HuH-7 (cell line): ENCODE measurements at regions not wholly inside any gene's neighbourhood (a gene's known extent, or its start where the extent isn't known, plus 50 kb on each side); places are given as distances from the start of the nearest gene placed in this dataset.
"Not testable (repeated sequence)": the region's sequence is repeated elsewhere in the genome, so short reads cannot be mapped to it uniquely, and the experiment has no call there.

Experiments
- DNase-seq: peaks from one replicate; pipeline ENCODE4 v3.0.0; 2011; ENCODE audit warnings: low spot score

DNA sequence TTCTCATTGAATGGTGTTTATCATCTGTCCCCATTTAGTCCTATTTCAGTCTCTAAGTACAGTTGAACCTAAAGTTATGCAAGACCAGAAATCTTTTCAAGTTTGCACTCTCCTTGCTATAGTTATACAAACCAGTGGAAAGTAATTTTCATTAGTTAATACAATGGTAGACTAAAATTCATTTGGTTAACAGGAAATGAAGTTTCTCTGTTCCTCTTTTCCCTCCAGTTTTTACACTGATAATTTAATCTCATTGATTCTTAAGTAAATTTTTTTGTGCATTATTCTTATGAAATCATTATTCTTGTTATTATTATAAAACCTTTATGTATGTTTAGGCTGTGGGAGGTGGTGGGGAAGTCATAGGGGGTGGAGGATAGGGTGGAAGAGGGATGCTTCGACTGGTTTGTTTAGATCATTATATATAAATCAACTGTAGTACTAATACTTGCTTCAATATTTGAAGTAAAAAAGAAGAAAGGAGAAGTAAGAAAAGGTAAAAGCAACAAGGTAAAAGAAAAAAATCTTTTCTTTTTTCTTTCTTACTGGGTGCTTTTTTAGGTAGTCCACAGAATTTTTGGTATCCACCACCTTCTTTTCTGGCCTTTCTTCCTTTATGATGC, 104.1 kb downstream of the GPR85 start:
- DNase-seq, result no peak

DNA sequence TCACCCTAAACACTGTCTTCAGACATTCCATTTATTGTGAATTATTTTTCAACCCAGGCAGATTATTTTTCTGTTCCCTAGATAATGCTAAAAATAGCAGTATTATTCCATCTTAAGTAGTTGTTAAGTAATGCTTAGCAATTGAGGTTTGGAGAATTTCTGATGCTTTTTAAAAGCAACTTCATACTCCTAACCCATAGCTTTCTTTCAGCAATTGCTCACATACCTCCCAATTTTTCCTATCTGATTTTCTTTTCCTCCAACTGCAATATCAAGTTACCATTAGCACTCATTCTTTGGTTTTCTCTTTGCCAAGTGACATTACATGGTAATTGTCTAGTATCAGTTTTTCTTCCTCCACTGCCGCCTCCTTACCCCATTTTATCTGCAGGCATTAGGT, 104.7 kb downstream of the GPR85 start:
- no peak for DNase-seq

DNA sequence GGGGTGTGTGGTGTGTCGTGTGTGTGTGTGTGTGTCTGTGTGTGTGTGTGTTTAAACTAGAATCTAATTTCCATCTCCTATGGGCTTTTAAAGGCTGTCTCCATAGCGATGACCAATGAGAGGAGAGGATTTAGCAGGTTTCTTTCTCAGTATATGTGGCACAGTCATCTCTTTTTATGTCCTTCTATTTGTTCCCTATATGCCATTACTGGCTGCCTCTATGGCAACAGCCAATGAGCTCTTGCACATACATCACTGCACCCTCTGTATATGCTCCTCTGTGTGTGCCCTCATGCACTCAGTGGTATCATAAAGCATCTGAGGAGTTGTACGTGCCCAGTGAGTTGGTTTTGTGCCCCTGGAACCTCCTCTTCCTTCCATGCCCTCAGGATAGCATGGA, 107.6 kb downstream of the GPR85 start:
- DNase-seq, result not testable (repeated sequence)

DNA sequence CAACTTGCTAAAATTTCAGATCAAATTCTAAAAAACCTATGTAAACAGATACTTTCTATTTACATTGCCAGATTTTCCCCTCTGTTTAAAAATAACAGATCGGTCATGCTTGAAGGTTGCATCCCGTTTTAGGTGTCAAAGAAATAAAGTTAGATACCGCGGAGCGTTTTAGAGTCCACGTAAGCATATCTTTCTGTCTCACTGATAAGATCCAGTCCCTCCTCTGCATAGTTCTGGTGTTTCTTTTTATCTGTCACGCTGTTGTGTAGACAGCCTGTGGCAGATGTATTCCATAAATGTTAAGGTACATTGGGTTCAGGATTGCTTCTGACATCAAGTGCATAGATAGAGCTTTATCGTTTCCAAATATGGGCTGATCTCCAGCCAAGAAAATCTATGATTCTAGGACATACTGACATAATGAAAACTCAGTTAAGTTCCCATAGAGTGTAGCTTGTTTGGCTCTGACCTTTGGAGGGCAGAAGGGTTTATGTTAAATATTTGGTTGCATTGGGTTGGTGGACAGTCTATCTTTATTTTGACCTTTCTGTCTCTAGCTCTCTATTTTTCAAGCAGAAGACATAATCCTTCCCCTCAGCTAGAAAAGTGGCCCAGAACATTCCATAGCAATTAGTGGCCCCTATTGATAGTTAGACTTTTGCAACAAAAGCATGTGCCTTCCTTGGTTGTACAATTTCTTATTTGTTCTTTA, 109.2 kb downstream of the GPR85 start:
- DNase-seq, result not testable (repeated sequence)

DNA sequence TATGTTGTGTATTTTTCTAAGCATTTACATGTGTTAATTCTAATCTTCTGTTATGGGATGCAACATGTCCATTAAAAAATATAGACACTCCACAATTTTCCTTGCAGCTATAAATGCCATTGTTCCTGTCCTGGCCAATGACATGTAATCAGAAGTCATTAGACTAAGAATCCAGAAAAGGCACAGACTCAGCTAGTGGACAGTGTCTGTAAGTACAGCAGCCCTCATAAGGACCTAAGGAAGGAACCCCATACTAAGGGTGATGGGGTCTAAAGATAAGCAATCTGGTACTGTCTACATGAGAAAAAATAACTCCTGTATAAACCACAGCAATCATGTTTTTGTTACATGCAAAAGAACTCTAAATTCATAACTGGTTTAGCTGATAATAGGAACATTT, 115.9 kb downstream of the GPR85 start:
- DNase-seq, result no peak

DNA sequence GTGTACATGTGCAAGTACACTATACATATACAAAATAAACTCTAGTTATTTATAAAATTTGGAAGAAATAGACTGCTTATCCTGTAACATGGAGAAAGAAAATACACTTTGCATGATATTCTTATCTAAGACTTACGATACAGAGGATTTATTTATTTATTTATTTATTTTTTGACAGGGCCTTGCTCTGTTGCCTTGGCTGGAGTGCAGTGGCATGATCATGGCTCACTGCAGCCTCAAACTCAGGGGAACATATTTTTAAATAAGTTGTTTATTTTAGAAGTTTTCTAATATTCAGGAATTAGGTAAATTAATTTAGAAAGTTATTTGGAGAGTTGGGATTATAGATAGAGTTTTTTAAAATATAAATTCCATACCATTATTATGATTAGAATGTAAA, 116.7 kb downstream of the GPR85 start:
- no peak for DNase-seq

DNA sequence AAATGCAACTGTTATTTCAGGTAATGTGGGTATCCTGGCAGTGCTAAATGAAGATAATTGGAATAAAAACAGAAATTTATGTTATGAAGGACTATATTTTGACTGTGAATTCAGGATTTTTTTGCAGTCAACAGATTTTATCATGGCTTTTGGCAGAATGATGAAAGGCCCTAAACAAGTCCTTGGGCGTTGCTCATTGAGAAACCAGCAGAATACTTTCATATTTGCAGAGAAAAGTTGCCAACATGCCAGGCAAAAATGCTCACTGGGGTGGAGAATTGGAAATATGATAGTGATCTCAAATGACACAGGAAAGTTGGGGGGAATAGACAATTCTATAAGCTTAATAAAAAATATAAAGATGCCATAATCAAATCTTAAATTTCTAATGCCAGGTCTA, 121.1 kb downstream of the GPR85 start:
- no peak for DNase-seq

DNA sequence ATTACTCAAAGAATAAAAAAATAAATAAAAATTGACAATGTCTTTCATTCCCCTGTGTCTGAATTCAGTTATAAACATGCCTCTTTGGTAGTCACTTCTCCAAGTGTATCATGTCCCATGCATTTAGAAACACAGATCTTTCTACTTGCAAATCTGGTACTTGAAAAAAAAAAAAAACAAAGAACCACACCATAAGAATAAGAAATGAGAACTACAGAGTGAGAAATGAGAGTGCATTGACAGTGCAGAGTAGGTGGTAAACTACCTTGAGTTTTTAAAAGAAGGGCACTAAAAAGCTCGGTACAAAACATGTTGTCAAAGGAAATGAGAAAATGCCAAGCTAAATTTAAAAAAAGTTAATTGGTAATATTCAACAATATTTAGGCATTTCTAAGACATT, 123.0 kb downstream of the GPR85 start:
- no peak for DNase-seq

DNA sequence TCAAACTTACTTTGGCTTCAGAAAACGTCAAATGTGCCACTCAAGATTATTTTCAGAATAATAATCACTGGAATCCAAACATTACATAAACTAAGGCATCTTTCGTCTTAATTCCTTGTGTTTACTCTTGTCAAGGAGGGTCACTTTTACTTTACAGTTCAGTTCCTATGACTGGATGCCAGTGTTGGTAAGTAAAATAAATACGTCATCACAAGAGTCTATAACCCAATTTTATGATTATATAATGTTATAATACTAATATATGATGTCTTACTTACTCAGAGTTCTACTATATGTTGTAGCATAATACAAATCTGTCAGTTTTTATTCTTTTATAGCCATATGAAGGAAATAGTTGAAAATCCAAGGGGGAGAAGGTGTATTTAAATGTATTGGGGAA, 123.8 kb downstream of the GPR85 start:
- no peak for DNase-seq

DNA sequence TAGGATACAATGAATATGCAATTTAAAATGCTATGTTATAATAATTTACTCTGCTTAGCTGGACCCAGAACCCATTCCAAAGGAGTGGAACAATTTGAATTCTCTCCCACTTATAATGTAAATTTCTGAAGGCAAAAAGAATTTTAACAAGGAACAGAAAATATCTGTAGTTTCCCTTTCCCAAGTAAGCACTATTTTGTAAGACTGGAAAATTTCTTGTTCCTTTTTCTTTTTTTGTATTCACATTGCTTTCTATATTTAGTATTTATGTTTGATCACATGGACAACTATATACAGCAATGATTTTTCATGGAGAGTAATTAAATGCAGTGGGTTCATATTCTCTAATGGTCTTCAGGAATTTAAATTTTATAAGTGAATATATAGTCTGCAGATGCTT, 127.4 kb downstream of the GPR85 start:
- DNase-seq, result no peak

DNA sequence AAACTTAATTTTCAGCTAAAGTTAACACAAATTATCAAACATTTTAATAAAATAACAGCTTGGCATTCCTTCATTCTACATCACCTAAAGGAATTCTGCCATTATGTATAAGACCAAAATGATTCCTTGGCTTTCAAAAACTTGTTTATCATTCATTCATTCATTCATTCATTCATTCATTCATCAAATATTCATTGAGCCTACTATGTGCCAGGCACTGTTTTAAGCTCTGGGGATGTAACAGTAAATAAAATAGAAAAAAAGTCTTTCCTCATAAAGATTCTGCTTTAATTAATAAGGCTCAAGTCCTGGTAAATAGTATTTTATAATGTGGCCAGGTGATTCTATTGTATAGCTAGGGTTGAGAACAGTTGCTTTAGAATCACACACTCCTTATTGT, 127.9 kb downstream of the GPR85 start:
- no peak for DNase-seq

DNA sequence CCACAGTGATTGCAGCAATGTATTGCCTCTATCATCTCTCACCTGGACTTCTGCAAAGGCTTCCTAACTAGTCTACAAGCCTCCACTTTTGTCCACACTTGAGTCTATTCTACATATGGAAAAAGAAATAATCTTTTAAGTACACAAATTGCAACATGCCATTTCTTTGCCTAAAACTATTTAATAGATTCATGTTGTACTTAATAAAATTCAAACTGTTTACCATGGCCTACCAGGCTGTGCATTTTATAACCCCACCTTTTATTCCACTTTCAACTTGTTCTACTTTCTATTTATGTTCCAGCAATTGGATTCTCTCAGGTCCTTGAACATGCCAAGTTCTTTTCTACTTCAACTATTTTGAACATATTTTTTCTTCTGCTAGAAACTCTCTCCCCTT, 128.7 kb downstream of the GPR85 start:
- DNase-seq, result no peak

DNA sequence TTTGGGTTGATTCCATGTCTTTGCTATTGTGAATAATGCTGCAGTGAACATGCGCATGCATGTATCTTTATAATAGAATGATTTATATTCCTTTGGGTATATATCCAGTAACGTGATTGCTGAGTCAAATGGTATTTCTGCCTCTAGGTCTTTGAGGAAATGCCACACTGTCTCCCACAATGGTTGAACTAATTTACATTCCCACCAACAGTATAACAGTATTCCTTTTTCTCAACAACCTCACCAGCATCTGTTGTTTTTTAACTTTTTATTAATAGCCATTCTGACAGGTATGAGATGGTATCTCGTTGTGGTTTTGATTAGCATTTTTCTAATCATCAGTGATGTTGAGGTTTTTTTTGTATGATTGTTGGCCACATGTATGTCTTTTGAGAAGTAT, 133.6 kb downstream of the GPR85 start:
- not testable (repeated sequence) for DNase-seq

DNA sequence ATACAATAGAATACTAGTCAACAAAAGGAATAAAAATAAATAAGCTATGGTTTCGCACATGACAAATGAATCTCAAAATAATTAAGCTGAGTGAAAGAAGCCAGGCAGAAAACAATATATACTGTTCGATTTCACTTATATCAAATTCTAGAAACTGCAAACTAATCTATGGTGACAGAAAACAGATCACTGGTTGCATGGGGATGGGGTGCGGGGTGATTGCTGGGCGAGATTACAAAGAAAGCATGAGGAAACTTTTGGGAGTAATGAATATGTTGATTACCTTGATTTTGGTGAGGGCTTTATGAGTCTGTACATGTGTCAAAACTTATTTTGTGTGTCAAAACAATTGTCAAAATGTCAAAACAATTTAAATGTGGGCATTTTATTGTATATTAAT, 135.6 kb downstream of the GPR85 start:
- no peak for DNase-seq

DNA sequence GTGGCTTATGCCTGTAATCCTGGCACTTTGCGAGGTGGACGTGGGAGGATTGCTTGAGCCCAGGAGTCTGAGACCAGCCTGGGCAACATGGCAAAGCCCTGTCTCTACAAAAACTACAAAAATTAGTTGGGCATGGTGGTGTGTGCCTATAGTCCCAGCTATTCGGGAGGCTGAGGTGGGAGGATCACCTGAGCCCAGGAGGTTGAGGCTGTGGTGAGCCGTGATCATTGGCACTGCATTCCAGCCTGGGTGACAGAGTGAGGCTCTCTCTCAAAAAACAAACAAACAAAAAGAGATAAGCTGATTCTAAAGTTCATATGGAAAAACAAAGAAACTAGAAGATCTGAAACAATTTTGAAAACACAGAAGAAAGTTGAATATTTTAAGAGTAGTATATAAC, 136.9 kb downstream of the GPR85 start:
- DNase-seq, result not testable (repeated sequence)

DNA sequence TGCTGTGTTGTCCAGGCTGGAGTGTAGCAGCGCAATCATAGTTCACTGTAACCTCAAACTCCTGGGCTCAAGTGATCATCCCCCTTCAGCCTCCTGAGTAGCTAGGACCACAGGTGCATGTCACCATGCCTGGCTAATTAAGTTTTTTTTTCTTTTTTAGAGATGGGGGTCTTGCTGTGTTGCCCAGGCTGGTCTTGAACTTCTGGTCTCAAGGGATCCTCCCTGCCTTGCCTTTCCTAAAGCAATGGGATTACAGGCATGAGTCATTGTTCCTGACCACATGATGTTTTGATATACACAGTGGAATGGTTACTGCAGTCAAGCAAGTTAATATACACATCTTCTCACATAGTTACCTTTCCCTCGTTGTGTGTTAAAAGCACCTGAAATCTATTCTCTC, 140.3 kb downstream of the GPR85 start:
- no peak for DNase-seq

DNA sequence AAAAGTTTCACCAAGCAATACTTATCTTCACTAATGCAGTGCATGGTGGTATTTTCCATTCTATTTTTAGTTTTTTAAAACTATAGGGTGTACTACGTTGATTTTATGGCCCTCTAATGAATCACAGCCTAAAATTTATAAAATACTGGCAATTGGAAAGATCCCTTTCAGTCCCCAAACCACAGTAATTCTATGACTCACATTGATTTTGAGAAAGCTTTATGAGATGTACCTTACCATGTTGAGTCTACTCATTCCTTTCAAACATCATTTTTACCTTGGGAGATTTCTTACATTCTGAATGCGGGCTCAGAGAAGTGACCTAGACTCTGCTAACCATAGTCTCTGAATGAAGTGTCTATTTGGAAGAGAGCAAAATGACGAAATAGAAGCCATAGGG, 141.6 kb downstream of the GPR85 start:
- DNase-seq, result no peak

DNA sequence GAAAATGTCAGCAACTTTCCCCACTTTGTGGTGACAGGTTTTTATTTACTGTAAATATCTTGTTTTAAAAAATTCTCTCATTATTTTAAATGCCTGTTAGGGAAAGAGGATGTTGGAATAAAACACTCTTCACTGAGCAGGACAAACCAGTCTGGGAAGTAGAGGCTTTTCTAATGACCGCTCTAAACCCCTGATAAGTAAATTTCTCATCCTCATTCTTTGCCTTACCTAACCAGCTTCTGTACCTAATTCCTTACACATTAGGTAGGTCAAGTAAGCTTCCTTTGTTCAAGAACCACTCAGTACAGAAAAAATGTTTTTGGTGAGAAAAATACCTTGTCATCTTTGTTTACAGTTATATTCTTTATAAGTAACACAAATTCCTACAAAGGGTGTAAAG, 143.6 kb downstream of the GPR85 start:
- no peak for DNase-seq

DNA sequence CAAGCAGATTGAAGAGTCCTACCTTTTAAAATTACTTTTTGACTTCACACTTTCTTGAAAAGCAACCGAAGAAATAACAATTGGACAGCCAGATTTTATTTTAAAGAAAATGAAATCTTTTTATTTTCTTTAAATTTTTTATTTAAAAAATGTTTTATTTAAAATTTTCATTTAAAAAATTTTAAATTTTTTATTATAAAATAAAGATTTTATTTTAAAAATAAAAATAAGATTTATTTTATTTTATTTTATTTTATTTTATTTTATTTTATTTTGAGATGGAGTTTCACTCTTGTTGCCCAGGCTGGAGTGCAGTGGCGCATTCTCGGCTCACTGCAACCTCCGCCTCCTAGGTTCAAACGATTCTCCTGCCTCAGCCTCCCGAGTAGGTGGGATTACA, 144.5 kb downstream of the GPR85 start:
- not testable (repeated sequence) for DNase-seq

DNA sequence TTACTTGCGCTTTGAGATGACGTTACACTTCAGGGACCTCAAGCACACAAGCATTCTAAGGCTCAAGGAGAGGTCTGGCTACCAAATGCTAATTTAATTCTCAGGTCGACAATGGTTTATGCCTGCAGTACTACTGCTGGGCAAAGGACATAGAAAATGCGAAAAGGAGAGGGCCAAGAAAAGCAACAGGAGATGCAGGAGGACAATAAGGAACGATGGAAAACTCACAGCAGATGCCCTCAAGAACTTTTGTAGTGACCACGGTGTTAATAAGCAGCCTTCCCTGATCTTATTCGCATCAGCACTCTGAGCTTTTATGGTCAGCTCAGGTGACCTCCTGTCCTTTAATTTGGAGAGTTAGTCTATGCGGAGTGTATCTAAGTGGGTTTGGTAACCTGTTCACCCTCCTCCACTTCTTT, 146.3 kb downstream of the GPR85 start:
- DNase-seq, result no peak

DNA sequence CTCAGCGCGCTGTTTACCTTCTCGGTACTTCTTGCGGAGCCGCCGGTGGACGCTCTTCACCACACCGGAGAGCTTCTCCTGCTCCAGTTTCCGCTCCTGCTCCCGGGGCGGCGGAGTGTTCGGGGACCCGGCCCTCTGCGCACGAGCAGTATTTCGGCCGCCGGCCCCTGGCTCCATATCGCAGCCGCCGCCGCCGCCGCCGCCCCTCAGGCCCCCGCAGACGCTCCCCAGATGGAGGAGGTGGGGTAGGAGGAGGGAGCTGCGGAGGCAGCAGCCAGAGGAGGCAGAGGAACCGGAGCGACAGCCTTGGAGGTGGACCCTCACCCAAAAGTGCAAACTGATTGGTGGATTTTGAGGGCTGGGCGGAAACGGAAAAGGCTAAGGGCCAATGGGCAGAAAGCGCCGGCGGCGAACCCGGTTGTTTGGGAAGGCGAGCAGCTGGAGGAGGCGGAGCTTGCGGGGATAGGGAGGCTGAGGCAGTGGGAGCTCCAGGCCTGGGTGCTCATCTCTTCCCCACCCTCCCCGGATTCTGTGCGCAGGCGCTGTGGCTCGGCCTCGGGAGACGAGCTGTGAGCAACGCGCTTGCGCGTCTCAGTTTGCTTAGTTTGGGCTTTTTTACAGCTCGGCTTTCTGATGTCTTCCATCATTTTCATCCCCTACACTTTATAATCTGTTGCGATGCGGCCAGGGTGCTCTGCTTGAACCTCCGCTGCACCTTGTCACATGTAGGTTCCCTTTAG, 146.9 kb downstream of the GPR85 start:
- peak; percentile 97 for DNase-seq

DNA sequence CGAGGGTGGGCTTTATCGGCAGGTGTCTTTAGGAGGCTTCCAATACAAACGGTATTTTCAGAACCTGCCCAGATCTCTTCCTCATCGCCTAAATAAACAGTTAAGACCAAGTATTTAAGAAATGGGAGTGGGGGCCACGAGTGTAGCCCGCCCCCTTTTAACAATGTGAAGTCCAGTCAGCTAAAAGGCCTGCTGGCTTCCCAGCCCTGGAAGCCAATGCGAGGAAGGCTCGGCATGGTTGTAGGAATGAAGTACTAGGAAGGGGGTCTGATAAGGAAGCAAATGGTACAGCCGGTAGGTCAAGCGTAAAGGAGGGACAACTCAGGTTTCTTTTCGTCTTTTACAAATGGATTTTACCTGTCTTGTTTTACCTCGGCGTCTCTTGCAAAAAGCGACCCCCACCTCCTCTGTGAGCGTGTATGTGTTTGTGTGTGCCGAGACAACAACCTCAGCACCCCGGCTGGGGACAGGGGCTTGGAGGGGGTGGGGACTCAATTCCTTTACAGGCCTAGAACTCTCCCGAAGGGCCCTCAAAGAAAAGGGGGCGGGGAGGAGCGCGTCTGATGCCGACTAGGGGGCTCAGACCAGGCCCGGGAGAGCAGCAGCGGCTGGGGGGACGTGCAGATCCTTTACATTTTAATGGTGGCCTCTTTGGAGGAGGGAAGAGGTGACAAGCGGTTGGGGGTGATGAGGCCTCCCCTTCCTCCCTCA, 147.6 kb downstream of the GPR85 start:
- peak; percentile 26 for DNase-seq
